GM18517 (cell line): ENCODE measurements at regions not wholly inside any gene's neighbourhood (a gene's known extent, or its start where the extent isn't known, plus 50 kb on each side); places are given as distances from the start of the nearest gene placed in this dataset.

Experiments used
- ATAC-seq: cut with Tn5 transposase; IDR thresholded peaks from one replicate; pipeline ENCODE4 v1.9.1; 2021; ENCODE audit warnings: mild to moderate bottlenecking, moderate library complexity; ENCODE audit not compliant: unreplicated experiment

- no peak for ATAC-seq
Measured at GRCh38 chr6:95240514-95240913, 336.8 kb upstream of the MANEA start.

GRCh38 chr6:95242560-95242959 is 334.8 kb upstream of the MANEA start:
- no peak for ATAC-seq

- ATAC-seq, result no peak
Measured at GRCh38 chr6:95243053-95243452, 334.3 kb upstream of the MANEA start.

- ATAC-seq, result no peak
Measured at GRCh38 chr6:95244751-95245150, 332.6 kb upstream of the MANEA start.

GRCh38 chr6:95248499-95248898 is 328.8 kb upstream of the MANEA start:
- no peak for ATAC-seq

- no peak for ATAC-seq
Measured at GRCh38 chr6:95249175-95249574, 328.2 kb upstream of the MANEA start.

- ATAC-seq, result no peak
Measured at GRCh38 chr6:95249661-95250060, 327.7 kb upstream of the MANEA start.

GRCh38 chr6:95263840-95264239 is 313.5 kb upstream of the MANEA start:
- no peak for ATAC-seq

GRCh38 chr6:95266537-95267258 is 310.6 kb upstream of the MANEA start:
- ATAC-seq, result no peak

GRCh38 chr6:95274686-95275235 is 302.6 kb upstream of the MANEA start:
- no peak for ATAC-seq

- ATAC-seq, result no peak
Measured at GRCh38 chr6:95279616-95280015, 297.7 kb upstream of the MANEA start.

GRCh38 chr6:95280686-95281273 is 296.6 kb upstream of the MANEA start:
- no peak for ATAC-seq

GRCh38 chr6:95285881-95286280 is 291.5 kb upstream of the MANEA start:
- ATAC-seq, result no peak

GRCh38 chr6:95286874-95287273 is 290.5 kb upstream of the MANEA start:
- ATAC-seq, result no peak

GRCh38 chr6:95288251-95288650 is 289.1 kb upstream of the MANEA start:
- ATAC-seq, result no peak

GRCh38 chr6:95292011-95292410 is 285.3 kb upstream of the MANEA start:
- no peak for ATAC-seq

GRCh38 chr6:95293257-95293656 is 284.1 kb upstream of the MANEA start:
- ATAC-seq, result no peak

GRCh38 chr6:95294043-95294442 is 283.3 kb upstream of the MANEA start:
- no peak for ATAC-seq

- no peak for ATAC-seq
Measured at GRCh38 chr6:95309545-95309944, 267.8 kb upstream of the MANEA start.

- ATAC-seq, result no peak
Measured at GRCh38 chr6:95318137-95318536, 259.2 kb upstream of the MANEA start.

GRCh38 chr6:95321126-95321525 is 256.2 kb upstream of the MANEA start:
- ATAC-seq, result no peak

- ATAC-seq, result no peak
Measured at GRCh38 chr6:95325916-95326315, 251.4 kb upstream of the MANEA start.

- no peak for ATAC-seq
Measured at GRCh38 chr6:95328231-95328630, 249.1 kb upstream of the MANEA start.
